SW 1271 (cell line): ENCODE measurements at regions not wholly inside any gene's neighbourhood (a gene's known extent, or its start where the extent isn't known, plus 50 kb on each side); places are given as distances from the start of the nearest gene placed in this dataset.

ENCODE experiments used
- DNase-seq, 2 experiments: peaks; one replicate each; lab custom pipeline; 2025; lab: John Stamatoyannopoulos, UW

DNA sequence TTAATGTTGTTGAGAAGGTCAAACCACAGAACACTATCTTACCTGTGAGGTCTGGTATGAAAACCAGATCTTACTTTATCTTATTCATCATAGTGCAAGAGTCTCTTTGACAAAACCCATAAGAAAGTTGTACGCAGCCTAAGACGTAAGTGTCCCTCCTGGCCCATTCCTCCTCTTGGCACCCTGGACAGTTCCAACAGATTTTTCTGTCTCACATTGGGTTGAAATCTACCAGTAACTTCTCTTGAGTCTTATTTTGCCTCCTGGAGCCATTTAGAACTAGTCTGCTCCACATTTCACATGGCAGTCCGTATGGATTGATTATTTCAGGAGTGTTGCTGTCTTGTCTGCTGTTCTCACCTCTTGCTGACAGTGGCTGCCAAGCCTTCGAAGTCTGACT, 498.4 kb downstream of the PDCD6IP start:
- DNase-seq: no peak

- no peak for DNase-seq
Observed at GRCh38 chr3:34298653-34299052, 500.2 kb downstream of the PDCD6IP start.

DNA sequence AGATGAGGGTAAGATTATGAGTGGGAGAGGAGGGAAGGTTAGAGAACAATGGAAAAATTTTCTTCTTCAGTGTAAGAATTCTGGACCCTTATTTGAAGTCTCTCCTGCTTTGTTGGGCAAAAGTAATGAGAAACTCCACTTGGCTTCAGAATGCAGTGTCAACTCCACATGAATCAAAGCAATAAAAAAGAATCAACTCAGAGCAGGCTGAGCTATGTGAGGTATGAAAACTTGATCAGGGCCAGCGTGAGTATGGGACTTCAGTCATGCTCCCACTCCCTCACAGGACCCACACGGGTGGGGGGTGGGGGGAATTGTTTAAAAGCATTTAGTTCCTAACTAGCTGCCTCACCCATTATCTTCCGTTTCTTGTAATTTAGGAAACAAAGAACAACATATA, 502.2 kb downstream of the PDCD6IP start:
- no peak for DNase-seq

- no peak for DNase-seq
Observed at GRCh38 chr3:34301313-34301712, 502.9 kb downstream of the PDCD6IP start.

- no peak for DNase-seq
Observed at GRCh38 chr3:34305266-34305665, 506.8 kb downstream of the PDCD6IP start.

DNA sequence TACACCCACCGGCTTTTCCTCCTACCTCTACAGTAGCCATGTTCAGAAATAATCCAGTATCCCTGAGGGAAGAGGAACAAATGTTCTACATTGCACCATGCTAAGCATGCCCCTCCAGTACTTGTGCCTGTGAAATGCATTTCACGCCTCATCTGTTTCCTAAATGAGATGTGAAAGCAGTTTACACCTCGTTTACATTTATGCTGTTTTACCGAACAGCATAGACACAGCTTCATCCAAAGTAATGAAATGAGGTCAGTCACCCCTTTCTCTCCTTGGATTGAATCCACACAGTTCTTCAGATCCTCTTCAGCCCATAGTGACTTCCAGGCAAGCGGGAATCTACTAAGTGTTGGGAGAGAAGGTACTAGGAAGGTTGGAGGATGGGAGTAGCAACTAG, 514.3 kb downstream of the PDCD6IP start:
- no peak for DNase-seq

DNA sequence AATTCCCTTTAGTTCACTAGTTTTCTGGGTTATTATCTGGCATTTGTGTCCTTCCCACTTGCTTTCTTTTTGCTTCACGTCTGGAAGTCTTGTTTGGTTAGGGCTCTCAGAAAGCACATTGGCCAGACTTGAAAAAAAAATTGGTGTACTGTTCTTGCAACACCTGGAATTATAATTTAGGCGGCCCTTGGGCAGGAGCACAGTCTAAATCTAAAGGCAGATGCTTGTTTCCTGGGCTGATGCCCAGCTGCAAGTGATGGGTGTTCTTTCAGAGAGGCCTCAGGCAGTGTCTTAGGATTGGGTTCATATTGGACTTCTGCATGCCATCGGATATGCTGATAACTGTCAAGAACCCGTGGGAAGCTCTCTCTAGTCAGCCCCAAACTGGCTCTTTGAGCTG, 521.5 kb downstream of the PDCD6IP start:
- DNase-seq: no peak

DNA sequence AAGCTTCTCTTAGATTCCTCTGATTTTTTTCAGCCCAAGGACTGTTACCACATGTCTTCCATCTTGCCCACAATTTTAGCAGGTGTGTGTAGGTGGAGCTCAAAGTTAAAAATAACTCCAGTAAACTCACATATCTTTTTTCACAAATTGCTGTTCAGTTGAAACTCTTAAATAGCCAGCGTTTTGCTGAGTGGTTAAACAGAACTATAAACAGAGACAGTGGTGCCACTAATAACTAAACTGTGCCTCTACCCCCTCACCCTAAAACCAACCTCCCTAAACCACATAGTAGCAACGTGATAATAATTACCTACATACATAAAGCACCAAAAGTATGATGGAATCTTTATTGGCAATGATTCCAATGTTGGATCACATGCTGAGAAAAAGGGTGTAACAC, 525.1 kb downstream of the PDCD6IP start:
- DNase-seq: no peak

DNA sequence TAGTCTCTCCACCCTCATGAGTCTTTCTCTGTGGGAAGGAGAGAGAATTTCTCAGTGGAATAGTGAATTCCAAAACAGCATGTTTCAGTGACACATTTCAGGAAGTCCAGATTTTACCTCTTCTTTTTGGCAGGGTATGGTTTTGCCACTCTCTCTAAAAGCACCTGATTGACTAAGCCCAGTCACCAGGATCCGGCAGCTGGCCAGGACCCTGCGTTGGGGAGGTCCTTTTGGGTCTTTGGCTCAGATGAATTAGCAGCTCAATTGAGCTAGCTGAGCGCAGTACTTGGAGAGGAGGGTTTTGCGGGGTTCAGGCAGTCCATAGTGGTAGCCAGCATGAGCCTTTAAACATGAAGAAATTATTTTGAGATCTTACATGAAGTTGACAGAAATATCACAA, 548.2 kb downstream of the PDCD6IP start:
- no peak for DNase-seq

DNA sequence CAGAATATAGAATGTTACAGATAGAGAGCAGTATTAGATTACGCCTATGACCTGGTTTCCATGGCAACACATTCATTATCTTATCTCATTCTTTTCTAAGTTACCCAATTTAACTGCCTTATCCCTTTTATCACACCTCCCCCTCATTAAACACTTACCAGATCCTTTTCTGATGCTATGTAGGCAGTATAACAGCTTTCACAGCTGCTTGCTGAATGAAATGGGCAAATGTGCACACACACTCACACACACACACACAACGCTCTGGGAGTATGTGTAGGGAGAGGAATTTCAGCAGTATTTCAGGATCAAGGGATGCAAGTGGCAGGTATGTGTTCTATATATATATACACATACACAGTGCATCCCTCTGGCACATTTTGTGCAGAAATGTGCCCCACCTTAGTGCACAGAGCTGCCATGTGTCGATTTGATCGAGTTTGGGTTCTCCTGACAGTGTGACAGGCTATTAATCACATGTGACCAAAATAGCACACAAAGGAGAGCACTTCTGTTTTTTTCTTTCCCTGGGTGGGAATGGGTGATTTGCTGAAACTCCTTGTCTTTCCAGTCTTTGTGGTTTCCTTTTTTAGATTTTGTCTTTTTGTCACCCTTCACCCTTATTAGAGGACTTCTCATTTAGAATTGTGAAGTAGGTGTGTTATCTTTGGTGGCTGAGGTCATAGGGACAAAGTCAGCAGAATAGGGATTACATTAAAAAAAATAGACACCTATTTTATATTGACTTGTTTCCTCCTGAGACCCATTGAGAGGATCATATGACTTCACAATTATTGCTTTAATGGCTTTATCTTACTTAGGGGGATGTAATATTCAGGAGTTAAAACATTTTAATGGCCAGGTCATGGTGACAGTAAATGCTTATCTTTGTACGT, 553.7 kb downstream of the PDCD6IP start:
- DNase-seq: no peak

DNA sequence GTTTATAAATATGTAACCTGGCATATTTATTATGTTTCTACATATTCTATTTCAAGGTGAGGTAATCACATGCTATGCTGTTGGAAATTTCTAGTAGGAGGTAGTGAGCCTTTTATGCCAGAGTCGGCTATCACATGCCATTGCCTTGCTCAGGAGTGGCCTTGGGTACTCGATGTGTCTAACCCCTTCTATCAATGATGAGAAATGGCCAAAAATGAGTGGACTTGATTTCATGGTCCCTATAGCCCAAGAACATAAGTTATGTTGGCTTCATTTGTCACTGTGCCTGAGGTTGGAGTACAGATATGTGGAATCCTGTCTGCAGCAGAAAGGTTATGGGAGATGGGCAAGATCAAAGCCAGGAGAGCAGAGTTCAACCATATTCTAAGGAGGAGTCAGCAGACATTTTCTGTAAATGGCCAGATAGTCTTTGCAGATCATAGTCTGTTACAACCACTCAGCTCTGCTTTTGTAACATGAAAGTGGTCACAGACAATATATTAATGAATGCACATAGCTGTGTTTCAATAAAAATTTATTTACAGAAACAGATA, 554.4 kb downstream of the PDCD6IP start:
- DNase-seq: no peak

DNA sequence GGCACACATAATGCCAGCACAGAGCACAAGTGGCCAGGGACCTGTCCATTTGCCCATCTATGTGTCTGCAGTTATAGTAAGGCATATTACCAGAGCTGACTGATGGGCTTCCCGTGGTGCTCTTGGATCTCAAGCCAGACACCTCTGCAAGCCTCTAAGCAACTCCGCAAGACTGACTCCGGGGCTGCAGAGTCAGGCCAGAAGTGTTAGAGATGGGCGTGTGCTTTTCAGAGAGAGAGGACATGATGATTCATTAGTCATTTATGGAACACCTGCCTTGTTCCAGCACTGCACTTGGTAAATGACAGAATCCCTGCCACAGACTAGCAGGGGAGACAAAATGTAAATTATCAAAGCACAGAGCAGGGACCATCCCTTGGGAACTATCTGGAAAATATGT, 559.0 kb downstream of the PDCD6IP start:
- no peak for DNase-seq

- no peak for DNase-seq
Observed at GRCh38 chr3:34359064-34359463, 560.6 kb downstream of the PDCD6IP start.

GRCh38 chr3:34360713-34361112, 562.3 kb downstream of the PDCD6IP start:
- no peak for DNase-seq

GRCh38 chr3:34361921-34362320, 563.5 kb downstream of the PDCD6IP start:
- no peak for DNase-seq

GRCh38 chr3:34362910-34363309, 564.5 kb downstream of the PDCD6IP start:
- DNase-seq: no peak

DNA sequence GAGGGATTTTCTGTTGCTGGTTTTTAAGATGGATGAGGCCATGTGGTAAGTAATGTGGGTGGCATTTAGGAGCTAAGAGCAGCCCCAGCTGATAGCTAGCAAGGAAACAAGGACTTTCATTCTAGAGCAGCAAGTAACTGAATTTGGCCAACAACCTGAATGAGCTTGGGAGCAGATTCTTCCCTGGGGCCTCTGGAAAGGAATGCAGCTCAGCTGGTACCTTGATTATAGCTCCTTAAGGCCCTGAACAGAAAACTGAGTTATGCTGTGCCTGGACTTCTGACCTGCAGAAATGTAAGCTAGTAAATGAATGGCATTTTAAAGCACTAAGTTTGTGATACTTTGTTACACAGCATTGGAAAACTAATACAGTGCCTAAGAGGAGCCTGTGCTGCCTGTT, 565.5 kb downstream of the PDCD6IP start:
- DNase-seq: no peak

GRCh38 chr3:34364335-34364734, 565.9 kb downstream of the PDCD6IP start:
- DNase-seq: no peak

GRCh38 chr3:34365231-34365630, 566.8 kb downstream of the PDCD6IP start:
- DNase-seq: no peak

- DNase-seq: no peak
Observed at GRCh38 chr3:34365771-34366170, 567.3 kb downstream of the PDCD6IP start.

DNA sequence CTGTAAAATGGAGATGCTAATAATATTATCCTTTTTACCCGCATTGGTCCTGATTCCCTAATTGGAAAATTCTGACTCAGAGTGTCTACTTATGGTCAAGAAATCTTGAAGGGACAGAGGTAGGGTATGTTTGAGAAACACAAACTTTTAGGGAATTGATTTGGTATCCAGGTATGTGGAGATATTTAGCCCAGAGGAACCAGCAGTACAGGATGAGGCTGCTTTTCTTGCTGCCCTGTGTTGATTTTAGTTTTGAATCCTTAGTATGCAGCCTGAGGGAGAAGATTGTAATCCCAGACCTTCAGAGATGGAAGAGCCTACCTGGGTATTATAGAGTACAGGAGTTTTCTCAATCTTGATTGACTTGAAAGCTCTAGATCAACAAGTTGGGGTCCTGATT, 569.1 kb downstream of the PDCD6IP start:
- no peak for DNase-seq

DNA sequence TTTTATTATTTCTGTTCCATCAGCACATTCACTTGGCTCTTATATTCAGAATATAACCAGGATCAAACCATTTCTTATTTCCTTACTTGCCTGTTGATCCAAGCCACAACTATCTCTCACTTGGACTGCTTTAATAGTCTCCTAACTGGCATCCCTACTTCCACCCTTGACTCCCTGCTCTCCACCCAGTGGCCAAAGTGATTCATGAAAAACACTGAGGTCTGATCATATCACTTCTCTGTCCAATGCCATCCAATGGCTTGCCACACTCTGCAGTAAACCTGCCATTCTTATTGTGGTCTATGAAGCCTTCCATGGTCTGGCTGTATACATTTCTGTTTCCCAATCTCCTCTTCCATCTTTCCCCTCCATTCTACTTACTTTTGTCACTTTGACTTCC, 576.1 kb downstream of the PDCD6IP start:
- no peak for DNase-seq

DNA sequence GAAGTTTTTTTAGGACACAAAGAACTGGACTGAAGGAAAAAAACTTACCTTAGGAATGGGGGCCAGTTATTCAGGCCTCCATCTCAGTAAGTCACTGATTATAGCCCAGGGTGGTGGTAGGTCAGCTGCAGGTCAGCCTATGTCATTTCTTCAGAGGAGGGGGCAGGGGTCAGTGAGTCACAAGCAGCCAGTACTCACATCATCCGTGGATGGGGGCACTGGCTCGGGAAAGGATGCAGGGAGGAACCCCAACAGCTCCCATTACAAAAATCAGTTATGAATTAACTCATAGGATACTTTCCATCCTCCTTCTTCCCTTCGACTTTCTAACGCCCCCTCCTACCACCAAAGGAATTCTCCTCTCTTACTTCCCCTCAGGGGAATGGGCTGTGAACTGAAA, 578.3 kb downstream of the PDCD6IP start:
- no peak for DNase-seq

DNA sequence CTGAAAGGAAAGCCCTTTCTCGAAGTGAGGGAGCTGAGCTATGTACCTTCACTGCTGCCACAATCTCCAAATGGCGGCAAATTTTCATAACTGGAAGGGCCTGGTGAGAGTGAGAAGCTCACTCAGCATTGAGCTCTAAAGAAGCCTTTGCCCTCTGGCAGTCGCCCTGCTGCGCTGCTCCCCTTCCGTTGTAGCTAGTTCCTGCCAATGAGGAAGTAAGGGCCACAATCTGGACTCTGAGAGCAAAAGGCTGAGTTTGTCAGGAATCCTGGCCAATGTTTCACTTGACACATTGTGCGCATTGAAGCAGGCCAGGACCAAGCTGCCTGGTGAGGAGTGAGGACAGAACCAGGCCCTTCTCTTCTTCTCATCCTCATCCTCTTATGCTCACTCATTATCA, 579.5 kb downstream of the PDCD6IP start:
- DNase-seq: no peak
